ENCODE measurements at regions not wholly inside any gene's neighbourhood (a gene's known extent, or its start where the extent isn't known, plus 50 kb on each side); places are given as distances from the start of the nearest gene placed in this dataset.

GRCh38 chr4:84327526-84327925, 171.6 kb downstream of the NKX6-1 start:
- H3K9me1 ChIP-seq (replicated peaks; ENCODE audit: control insufficient read depth, extremely low read depth, insufficient read depth, low read length) = no peaks in the 10 kb centered on the region
- no peaks in the 10 kb centered on the region for H3K9me3 ChIP-seq (replicated peaks; ENCODE audit: control insufficient read depth, insufficient read depth, low read length)
- BruUV-seq (replicated peaks) = no TSS peak
- H2AFZ ChIP-seq (ENCODE audit: low read depth, low read length) = no peak overlapping the region
- no peak overlapping the region for H3K4me2 ChIP-seq (ENCODE audit: insufficient read depth, low read length)
- ChIA-PET CTCF (no interaction called here), POLR2A (no interaction called here)
- H3K9ac ChIP-seq (replicated peaks; ENCODE audit: extremely low read depth, insufficient read depth, low read length) = no peak overlapping the region
- no peaks in the 10 kb centered on the region for H4K20me1 ChIP-seq (replicated peaks; ENCODE audit: control insufficient read depth, extremely low read depth, insufficient read depth, low read length)
- TF ChIP-seq FOS (IDR thresholded peaks at IDR 0.05; ENCODE audit: borderline replicate concordance, insufficient read depth, low read length) (no peak), CTCF (IDR thresholded peaks at IDR 0.05; ENCODE audit: extremely low read depth in 1 of 2, insufficient read depth in 1 of 2, low read depth in 1 of 2, low read length in 2 of 2) (no peak), EZH2 (IDR thresholded peaks at IDR 0.05; ENCODE audit: borderline replicate concordance, low read depth, low read length, severe bottlenecking) (no peak), JUN (IDR thresholded peaks at IDR 0.05; ENCODE audit: borderline replicate concordance, insufficient read depth, insufficient read length, low read depth) (no peak), GATA2 (IDR thresholded peaks at IDR 0.05; ENCODE audit: insufficient read depth, insufficient read length, low read depth, low read length) (no peak), MYC (IDR thresholded peaks at IDR 0.05; ENCODE audit: low read depth, low read length) (no peak)
- dilution Hi-C loops (cut with MboI; ENCODE audit: extremely low pct_ligation_motif_present, low sequenced_read_pairs) (no loop called here), intact Hi-C loops (cut with micrococcal nuclease) (no loop called here)
- DNase-seq (ENCODE audit: low read depth, low spot score) (no peak), FAIRE-seq (no peak)
- no peaks in the 10 kb centered on the region for H3K27me3 ChIP-seq (ENCODE audit: control insufficient read depth in 2 of 2, insufficient read depth in 2 of 2, low read length in 2 of 2)
- no peaks in the 10 kb centered on the region for H3K4me1 ChIP-seq (ENCODE audit: control insufficient read depth, extremely low read depth, insufficient read depth, low read length)
- H3K4me3 ChIP-seq (replicated peaks in 1 of 3; ENCODE audit: insufficient read depth in 1 of 3, low read depth in 1 of 3, low read length in 3 of 3) = no peak overlapping the region
- H3K36me3 ChIP-seq (ENCODE audit: control insufficient read depth in 2 of 2, extremely low read depth in 1 of 2, insufficient read depth in 2 of 2, low read length in 2 of 2) = no peaks in the 10 kb centered on the region
- H3K27ac ChIP-seq (ENCODE audit: insufficient read depth, low read depth, low read length) = no peak overlapping the region
- H3K79me2 ChIP-seq (ENCODE audit: control insufficient read depth, insufficient read depth, low read length) = no peaks in the 10 kb centered on the region

- H3K4me2 ChIP-seq (ENCODE audit: insufficient read depth, low read length) = no peak overlapping the region
- CTCF ChIA-PET = no interaction called here
Observed at GRCh38 chr4:84325625-84326024, 173.5 kb downstream of the NKX6-1 start.

More at GRCh38 chr4:84325625-84326024, 173.5 kb downstream of the NKX6-1 start:
- Histone ChIP-seq H3K4me1 (ENCODE audit: control insufficient read depth, extremely low read depth, insufficient read depth, low read length) (no peaks in the 10 kb centered on the region), H3K27me3 (ENCODE audit: control insufficient read depth in 2 of 2, insufficient read depth in 2 of 2, low read length in 2 of 2) (no peaks in the 10 kb centered on the region), H3K27ac (ENCODE audit: insufficient read depth, low read depth, low read length) (no peak overlapping the region), H4K20me1 (replicated peaks; ENCODE audit: control insufficient read depth, extremely low read depth, insufficient read depth, low read length) (no peaks in the 10 kb centered on the region), H3K36me3 (ENCODE audit: control insufficient read depth in 2 of 2, extremely low read depth in 1 of 2, insufficient read depth in 2 of 2, low read length in 2 of 2) (no peaks in the 10 kb centered on the region), H3K9me3 (replicated peaks; ENCODE audit: control insufficient read depth, insufficient read depth, low read length) (no peaks in the 10 kb centered on the region), H3K9ac (replicated peaks; ENCODE audit: extremely low read depth, insufficient read depth, low read length) (no peak overlapping the region), H3K9me1 (replicated peaks; ENCODE audit: control insufficient read depth, extremely low read depth, insufficient read depth, low read length) (no peaks in the 10 kb centered on the region), H3K4me3 (replicated peaks in 1 of 3; ENCODE audit: insufficient read depth in 1 of 3, low read depth in 1 of 3, low read length in 3 of 3) (no peak overlapping the region), H3K79me2 (ENCODE audit: control insufficient read depth, insufficient read depth, low read length) (no peaks in the 10 kb centered on the region), H2AFZ (ENCODE audit: low read depth, low read length) (no peak overlapping the region)
- POLR2A ChIA-PET = no interaction called here
- dilution Hi-C loops (cut with MboI; ENCODE audit: extremely low pct_ligation_motif_present, low sequenced_read_pairs) (no loop called here), intact Hi-C loops (cut with micrococcal nuclease) (no loop called here)
- no peak for DNase-seq (ENCODE audit: low read depth, low spot score)
- no TSS peak for BruUV-seq (replicated peaks)
- no peak for TF ChIP-seq CTCF (IDR thresholded peaks at IDR 0.05; ENCODE audit: extremely low read depth in 1 of 2, insufficient read depth in 1 of 2, low read depth in 1 of 2, low read length in 2 of 2)
- FAIRE-seq = no peak
